Islet of Langerhans (tissue), 1 donor: ENCODE measurements at regions not wholly inside any gene's neighbourhood (a gene's known extent, or its start where the extent isn't known, plus 50 kb on each side); places are given as distances from the start of the nearest gene placed in this dataset.

Experiments
- FAIRE-seq: peaks from one replicate; lab custom pipeline; 2011; peaks lifted over from hg19 to GRCh38; lab: Jason Lieb, UNC

DNA sequence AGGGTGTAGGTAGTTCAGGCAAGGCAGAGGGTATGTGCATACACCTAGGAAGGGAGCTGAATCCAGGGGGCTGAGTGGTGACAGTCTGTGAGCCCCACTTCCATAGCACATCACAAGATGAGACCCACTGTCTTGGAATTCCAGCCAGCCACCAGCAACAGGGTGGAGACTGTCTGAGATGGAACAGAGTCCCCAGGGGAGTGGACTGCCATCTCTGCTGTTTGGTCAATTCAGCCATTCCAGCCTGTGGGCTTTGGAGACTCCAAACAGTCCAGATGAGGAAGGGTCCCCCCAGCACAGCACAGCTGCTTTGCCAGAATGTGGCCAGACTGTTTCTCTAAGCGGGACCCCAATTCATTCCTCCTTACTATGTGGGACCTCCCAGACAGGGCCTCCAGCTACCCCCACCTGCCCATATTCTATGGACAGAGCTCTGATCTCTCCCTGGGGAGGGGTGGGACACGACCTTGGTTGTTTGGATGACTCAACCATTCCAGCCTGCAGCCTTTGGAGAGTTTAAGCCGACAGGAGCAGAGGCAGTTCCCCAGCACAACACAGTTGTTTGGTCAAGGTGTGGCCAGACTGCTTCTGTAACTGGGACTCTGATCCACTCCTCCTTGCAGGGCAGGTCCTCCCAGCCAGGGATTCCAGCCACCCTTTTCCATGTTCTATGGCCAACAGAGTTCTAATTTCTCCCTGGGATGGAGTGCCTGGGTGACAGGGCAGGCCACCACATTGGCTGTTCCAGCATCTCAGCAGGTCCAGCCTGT lies 178.0 kb downstream of the RND3 start:
- no peak for FAIRE-seq

DNA sequence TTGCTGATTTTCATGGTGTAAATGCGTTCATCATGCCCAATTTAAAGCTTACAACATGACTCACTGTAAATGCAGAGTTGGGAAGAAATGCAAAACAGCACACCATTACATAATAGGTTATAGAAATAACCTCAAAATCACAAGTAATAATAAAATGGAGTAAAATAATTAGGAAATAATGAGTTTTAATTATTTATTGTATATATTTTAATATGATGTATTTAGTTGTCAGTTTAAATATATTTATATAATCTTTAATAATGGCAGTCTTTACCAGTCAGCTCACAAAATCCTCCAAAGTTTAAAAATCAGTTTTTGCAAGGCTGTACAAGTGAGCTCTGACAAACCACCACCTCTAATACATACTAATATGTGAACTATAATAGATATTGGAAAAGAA lies 180.2 kb downstream of the RND3 start:
- no peak for FAIRE-seq

DNA sequence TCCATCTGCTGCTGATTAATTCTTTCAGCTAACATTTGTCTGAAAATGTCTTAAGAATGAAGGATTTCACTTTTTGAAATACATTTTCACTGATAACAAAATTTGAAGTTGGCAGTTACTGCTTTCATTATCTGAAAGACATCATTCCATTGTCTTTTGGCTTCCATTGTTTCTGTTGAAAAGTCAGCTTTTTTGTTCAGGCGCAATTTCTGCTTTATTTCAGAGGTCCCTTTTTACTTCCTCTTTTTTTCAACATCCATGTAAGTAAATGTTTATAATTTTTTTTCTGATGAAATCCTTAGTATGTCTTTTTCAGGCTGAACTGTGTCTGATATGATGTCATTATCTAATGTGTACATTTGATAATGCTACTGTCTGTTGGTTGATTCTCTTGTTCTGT lies 184.2 kb downstream of the RND3 start:
- no peak for FAIRE-seq

DNA sequence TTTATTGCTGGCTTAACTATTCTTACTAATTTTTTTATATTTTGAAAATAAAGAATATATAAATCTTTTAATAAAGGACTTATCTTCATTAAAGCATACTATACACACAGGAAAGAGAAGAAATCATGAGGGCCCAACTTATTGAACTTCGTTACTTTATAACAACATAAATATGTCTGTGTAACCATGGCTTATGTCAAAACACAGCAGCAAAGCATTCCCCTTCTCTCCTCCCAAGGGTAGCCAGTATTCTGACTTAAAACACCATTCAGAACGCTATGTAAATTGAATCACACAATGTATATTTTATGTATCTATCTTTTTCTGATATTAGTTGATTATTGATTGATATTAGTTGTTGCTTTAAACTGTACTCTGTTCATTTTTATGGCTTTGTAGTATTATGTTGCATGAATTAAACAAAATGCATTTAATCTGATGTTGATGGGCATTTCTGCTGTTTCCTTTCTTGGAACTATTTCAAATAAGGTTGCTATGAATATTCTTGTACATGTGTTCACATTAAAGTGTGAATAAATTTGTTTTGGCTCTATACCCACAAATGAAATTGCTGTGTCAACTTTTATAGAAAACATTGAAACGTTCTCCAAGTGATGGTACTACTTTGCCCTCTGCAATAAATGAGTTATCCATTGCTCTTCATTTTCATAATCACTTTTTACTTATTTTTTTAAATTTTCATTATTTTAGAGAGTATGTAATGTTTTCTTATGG lies 188.7 kb downstream of the RND3 start:
- no peak for FAIRE-seq

DNA sequence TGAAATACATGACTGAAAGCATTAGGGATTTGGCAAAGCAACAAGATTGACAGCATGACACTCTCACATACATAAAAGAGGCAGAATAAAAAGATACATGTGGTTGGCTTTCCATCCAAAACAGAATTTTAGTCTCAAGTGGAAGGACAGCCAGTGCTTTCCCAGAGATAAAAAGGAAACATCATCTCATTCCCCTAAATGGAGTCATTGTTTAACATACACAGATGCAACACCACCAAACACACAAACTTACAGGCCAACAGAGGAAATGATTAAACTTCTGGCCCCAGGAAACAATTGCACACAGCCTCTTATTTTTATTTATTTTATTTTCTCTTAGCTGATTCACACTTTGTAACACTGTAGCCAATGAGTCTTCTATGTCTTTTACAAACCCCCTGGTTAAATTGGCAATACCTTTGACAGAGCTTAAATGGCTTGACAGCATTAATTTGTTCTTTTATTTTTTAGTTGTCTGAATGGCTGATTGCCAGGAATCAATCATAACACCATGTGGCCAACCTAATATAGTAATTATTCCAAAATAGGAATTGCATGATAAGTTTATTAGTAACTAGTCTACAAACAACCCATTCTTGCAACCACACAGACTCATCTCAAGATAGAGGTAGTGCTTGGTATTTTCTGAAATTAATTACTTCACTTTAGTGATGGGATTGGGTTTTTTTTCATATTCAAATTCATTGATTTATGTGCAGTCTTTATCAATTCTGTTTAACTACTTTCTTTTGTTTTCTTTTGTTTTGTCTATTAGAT lies 190.5 kb downstream of the RND3 start:
- FAIRE-seq = no peak

DNA sequence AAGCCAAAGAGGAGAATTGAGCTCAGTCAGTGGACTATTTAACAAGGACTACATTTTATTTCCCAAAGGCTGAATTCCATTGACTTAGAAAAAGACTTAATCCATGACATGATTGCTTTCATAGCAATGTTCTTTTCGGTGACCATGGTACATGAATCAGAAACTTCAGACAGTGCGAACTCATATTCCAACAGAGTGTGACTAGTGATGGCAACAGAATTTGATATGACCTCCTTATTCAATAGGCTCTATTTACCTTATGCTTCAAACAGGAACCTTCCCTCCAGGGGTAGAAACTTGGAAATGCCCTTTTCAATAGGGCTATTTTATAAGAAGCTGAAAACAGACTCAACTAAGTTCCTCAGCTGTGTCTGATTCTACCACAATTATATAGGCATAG lies 191.9 kb downstream of the RND3 start:
- FAIRE-seq = no peak

DNA sequence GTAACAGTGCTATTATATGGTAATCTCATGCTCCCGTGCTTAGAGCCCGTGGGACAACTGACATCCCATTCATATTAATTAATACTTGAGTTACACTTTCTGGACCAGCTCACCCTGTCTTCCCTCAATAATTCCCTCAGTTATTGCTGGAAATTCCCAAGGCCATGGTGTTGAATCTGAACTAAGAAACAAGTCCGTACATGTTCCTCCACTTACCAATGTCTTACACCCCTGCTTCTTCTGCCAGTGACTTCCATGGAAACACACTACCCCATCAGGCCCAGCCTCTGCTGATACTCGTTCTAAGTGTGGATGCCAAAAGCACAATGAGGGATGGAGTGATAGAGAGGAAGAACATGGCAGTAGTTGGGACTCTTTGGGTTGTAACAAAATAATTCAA lies 193.7 kb downstream of the RND3 start:
- no peak for FAIRE-seq

DNA sequence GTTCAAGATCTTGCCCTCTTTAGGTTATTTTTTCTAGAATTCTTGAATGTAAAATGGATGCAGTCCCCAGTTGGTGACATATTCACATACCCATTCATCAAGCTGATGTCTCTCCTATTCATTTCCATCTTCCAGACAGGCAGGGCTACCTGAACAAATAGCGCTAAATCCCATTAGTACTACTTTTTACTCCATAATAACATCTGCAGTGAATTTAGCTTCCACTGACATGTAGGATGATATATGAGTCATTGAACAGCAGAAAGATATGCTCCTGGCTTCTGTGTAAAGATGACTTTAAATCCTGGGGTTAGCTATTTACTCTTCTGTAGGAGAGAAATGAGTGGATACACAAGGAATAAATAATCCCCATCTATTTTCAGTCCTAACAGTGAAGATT lies 194.7 kb downstream of the RND3 start:
- FAIRE-seq = peak; percentile 47

DNA sequence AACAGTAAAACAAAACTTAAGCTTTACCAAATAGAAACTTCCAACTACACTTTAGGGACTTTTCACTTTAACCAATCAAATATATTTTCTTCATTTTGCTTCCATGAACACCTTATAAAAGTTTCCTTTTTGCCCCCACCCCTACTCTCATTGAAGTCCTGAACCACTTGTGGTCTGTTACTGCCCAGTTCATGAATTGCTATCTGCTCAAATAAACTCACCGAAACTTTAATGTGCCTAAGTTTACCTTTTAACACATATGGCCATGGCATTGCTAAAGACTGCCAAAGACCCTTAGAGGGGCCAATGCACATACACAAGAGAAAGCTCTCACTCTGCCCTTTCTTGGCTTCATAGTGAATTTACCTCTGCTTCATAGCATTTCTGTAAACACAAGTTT lies 195.3 kb downstream of the RND3 start:
- no peak for FAIRE-seq

DNA sequence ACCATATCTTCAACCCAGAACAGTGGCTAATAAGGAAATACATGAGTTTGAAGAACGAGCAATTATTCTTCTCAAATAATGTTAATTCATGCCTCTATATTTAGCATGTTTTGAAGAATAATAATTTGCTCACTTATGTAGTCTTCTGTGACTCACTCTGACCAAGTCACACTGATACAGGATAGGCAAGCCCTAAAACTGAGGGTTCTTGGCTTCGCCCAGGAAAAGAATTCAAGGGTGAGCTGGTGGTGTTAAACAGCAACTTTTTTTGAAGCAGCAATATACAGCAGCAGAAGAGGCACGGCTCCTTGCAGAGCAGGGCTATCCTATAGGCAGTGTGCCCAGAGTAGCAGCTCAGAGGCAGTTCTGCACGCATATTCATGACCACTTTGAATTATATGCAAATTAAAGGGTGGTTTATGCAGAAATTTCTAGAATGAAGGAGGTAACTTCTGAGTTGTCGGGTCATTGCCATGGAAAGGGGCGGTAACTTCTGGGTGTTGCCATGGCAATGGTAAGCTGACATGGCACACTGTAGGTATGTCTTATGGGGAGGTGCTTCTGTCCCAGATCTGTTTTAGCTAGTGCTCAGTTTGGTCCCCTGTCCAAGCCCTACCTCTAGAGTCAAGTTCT lies 200.6 kb downstream of the RND3 start:
- FAIRE-seq = no peak

DNA sequence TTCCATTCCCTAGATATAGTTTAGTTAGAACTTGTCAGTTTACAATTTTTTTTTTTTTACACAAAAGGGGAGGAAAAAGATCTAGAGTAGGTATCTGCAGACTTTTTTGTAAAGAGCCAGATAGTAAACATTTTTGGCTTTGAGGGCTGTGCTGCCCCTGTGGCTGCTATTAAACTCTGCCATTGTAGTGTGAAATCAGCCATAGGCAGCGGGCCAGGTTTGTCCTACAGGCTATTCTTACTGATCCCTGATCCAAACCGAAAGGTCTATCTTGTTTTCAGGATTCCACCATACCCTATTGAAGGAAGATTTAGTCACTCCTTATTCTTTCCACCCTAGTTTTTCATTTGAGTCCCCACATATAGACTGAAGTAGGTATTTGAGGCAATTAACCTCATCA lies 203.4 kb downstream of the RND3 start:
- FAIRE-seq = no peak

DNA sequence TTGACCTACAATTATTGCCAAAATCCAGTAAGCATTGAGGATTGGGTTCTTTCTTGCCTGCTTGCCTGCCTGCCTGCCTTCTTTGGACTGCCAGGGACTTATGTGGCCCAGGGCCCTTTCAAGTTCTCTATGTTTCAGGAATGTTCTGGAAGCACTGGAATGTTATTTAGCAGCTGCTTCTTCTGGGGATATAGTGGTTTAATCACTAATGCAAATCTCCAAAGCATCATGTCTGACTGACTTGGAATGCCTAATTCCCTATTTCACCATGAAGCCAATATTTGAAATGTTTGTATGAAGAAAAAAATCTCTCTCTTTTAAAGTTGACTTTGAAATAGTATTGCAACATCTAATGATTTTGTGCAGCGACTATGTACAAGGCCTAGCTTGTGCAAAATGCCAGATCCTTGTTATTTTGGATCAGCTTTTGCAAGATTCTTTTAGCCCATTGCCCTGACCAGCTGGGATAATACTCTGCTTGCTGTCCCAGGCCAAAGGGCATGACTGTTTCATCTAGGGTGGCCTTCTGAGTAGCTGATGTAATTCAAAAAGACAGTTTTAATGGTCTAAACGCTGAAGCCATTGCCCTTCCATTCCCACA lies 204.6 kb downstream of the RND3 start:
- no peak for FAIRE-seq

DNA sequence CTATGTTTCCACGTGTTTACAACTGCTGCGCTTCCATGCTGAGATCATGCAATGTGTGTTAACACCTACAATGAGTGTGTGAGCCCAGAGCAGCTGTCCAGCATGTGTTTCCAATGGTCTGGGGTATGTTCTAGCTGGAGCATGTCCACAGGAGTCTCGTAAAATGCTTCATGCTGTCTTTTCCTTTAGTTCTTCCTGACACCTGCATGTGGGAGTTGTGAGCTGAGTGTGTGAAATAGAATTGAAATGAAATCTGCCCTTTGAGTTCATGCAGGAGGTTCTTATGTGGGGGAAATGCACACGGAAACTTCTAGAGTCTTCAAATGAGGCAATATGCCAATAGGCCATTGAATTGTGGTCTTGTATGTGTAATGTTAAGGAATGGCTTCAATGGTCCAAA lies 205.1 kb downstream of the RND3 start:
- FAIRE-seq = no peak

DNA sequence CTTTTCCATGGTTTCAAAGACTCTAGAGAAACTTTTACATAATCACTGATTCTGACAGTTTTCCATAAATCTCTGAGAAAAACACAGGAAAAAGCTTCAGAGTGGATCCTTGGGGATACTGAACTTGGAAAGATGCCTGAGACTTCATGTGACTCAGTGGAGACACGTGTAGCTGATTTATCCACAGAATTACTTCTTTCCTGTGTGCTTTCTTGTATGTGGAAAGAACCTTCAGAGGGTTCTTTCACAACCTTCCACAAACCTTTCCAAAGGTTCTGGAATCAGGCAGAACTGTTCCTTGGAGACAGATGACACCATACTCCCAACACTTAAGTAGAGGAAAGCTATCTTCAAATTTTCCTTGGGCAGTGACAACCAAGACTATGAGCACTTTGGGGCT lies 207.2 kb downstream of the RND3 start:
- no peak for FAIRE-seq

DNA sequence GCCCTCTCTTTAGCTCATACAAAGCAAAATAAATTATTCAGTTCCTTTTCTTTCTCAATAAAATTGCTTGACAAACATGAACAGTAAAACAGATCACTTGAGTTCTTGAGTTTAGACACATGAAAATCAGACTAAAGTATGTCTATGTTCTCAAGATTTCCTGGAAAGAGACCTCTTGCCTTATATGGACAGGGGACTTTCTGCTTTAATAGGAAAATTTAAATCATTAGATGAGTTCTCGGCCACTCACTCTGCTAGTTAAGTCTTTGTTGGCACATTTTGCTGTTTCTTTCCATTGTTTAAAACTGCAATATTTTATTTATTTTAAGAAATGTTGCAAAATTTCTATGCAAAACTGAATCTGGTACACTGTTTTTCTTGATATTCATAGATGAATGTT lies 207.8 kb downstream of the RND3 start:
- no peak for FAIRE-seq

DNA sequence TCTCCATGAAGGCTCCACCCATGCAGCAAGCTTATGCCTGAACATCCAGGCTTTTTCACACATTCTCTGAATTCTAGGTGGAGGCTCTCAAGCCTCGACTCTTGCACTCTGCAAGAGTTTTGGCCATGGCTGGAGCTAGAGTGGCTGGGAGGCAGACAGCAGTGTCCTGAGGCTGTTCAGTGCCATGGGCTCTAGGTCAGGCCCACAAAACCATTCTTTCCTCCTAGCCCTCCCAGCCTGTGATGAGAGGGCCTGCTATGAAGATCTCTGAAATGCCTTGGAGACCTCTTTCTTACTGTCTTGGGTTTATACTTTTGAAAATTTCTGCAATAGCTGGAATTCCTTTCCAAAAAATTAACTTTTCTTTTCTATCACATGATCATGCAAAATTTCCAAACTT lies 210.7 kb downstream of the RND3 start:
- FAIRE-seq = no peak

DNA sequence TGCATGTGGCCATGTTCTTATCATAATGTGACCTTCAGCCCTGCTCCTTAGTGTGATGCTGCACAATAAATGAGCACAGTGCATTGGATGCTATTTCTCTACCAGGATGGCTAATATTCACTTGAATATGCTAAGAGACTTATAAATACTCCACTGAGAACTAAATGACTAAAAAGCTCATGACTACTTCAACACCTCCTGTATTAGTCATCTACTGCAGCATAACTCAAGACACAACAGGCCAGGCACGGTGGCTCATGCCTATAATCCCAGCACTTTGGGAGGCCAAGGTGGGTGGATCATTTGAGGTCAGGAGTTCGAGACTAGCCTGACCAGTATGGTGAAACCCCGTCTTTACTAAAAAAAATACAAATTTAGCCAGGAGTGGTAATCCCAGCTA lies 213.4 kb downstream of the RND3 start:
- FAIRE-seq = no peak

DNA sequence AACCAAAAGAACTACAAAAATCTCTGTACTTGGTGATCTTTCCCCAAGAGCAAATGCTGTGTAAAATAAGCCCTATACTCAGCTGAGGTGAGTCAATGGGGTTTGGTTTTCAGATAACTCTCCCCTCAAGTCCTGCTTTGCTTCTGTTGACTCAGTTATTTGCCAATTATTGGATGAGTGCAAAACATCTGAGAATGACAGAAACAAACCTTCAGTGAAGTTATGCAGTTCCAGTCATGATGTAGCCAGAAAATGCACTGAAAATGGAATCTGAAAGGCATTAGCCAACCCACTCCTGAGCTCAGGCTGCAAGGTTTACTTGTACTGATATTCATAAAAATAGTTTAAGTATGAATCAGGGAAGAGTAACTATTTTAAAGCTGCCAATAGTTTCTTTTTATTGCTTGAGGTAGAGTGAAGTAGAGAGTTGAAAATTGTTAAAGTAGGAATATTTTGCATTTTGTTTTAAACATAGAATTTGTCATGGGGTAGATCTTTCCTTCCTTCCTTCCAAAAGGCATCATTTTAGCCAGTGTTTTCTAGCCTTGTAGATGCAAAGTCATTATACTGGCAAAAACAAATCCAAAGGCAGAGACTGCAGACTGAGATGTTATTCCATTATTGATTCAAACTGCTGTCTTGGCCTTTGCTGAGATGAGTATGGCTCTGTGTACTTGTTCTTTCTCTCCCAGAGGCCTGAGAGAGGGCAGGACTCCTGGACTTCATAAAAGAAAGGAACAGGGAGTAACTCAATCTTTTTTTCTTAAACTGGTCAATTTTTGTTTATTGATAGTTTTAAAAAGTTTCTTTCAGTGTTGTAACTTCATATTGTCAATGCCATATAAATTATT lies 215.3 kb downstream of the RND3 start:
- no peak for FAIRE-seq

DNA sequence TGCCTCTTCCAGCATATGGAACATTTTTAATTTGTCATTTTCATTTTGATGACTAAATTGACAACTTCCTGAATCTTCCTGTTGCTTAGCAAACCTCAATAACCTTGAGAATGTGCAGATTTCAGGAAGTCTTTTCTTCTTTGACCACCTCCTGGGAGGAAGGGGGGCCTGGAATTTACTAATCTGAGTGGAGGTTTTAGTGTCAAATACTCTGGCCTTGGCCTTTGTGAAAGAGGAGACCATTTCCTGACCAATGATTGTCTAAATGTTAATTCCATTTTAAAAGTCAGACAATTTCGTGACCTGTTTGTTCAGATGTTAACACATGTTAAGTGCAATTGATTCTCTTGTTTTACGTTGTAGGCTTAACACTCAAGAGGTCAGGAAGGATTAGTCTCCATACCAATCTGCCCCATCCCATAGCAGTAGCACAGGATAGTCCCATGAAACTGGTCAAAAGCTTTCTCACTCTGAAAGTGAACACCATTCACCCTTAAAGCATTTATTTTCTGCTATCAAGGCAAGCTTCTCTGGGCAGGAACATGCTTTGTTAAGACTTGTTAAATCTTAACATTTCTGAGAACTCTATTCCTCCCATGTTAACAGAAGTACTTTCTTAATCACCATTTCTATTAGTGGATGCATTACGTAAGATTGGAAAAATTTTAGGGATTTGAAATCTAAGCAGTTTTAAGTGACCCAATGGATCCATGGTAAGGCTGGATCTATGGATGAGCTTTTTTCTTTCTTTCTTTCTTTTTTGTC lies 219.6 kb downstream of the RND3 start:
- no peak for FAIRE-seq

DNA sequence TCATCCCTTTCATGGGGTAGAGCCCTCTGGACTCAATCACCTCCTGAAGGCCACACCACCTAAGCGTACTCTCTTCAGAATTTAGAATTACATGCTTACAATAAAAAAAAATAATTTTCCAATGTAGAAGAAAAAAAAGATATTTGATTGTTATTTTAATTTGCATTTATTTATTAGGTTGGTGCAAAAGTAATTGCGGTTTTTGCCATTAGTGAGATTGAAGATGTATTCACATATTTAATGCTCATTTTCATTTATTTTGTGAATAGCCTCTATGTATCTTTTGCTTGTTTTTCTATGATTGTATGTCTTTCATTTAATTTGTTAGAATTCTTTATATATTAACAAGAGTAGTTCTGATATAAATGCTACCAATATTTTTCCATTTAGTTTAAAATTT lies 220.5 kb downstream of the RND3 start:
- no peak for FAIRE-seq

DNA sequence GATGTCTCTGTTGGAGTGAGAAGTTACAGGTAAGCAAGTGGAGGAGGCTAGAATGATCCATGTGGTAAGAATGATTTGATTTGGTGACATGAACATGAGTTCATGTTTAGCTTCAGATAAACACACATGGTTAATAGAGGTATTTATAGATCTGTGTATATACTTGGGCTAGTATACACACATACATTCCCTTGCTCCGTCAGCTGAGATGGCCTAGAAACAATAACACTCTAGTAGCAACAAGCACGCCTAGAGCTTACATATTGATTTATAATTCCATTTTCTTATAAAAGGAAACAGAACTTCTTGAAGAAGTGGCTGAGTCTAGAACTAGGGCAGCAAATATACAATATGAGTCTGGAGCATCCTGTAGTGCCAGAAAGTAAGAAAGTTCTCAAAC lies 223.0 kb downstream of the RND3 start:
- FAIRE-seq = no peak
